Loucy (cell line): ENCODE measurements at regions not wholly inside any gene's neighbourhood (a gene's known extent, or its start where the extent isn't known, plus 50 kb on each side); places are given as distances from the start of the nearest gene placed in this dataset.

Experiments
- H2AFZ ChIP-seq: fragments of 200-600 bp; sonication (generic); 2 replicates; pipeline ENCODE4 v1.6.0; 2016; ENCODE audit warnings: antibody characterized with exemption, mild to moderate bottlenecking, low read length, moderate library complexity
- H3F3A ChIP-seq: fragments of 200-600 bp; 2 replicates; pipeline ENCODE4 v1.6.0; 2016; ENCODE audit warnings: antibody characterized with exemption, low read depth, mild to moderate bottlenecking
- H3K27me3 ChIP-seq: fragments of 200-600 bp; sonication (generic); 2 replicates; pipeline ENCODE4 v1.6.1; 2014; ENCODE audit warnings: low read length, mild to moderate bottlenecking; ENCODE audit not compliant: insufficient read depth, poor library complexity, severe bottlenecking
- H3K36me3 ChIP-seq: fragments of 200-600 bp; sonication (generic); 2 replicates; pipeline ENCODE4 v1.6.1; 2016; ENCODE audit warnings: low read length; ENCODE audit not compliant: insufficient read depth
- H3K4me1 ChIP-seq: fragments of 200-600 bp; sonication (generic); 2 replicates; pipeline ENCODE4 v1.5.1; 2014; ENCODE audit warnings: low read length, mild to moderate bottlenecking; ENCODE audit not compliant: insufficient read depth, poor library complexity, severe bottlenecking
- H3K4me2 ChIP-seq: fragments of 200-600 bp; sonication (generic); 2 replicates; pipeline ENCODE4 v1.6.0; 2014; ENCODE audit warnings: antibody characterized with exemption, low read length, low read depth, mild to moderate bottlenecking; ENCODE audit not compliant: poor library complexity, severe bottlenecking
- H3K4me3 ChIP-seq: fragments of 200-600 bp; sonication (generic); 2 replicates; pipeline ENCODE4 v1.5.1; 2014; ENCODE audit warnings: low read length, mild to moderate bottlenecking, mixed read lengths; ENCODE audit not compliant: poor library complexity, severe bottlenecking
- H3K79me2 ChIP-seq: fragments of 200-600 bp; sonication (generic); 2 replicates; pipeline ENCODE4 v1.6.1; 2014; ENCODE audit warnings: low read length; ENCODE audit not compliant: insufficient read depth
- H3K9ac ChIP-seq: fragments of 200-600 bp; sonication (generic); 2 replicates; pipeline ENCODE4 v1.6.0; 2014; ENCODE audit warnings: mild to moderate bottlenecking, low read depth, low read length, moderate library complexity; ENCODE audit not compliant: poor library complexity, severe bottlenecking
- H3K9me2 ChIP-seq: fragments of 200-600 bp; sonication (generic); replicated peaks from 2 replicates; pipeline ENCODE4 v1.6.1; 2016; ENCODE audit warnings: low read depth, low read length, mixed read lengths
- H3K9me3 ChIP-seq: fragments of 200-600 bp; sonication (generic); 2 replicates; pipeline ENCODE4 v1.6.1; 2014; ENCODE audit warnings: mild to moderate bottlenecking, antibody characterized with exemption, low read length, low read depth; ENCODE audit not compliant: insufficient read depth
- H4K20me1 ChIP-seq: fragments of 200-600 bp; sonication (generic); 2 replicates; pipeline ENCODE4 v1.6.0; 2014; ENCODE audit warnings: antibody characterized with exemption, low read length, mild to moderate bottlenecking; ENCODE audit not compliant: insufficient read depth, poor library complexity, severe bottlenecking
- CTCF ChIP-seq: fragments of 200-600 bp; sonication (generic); conservative IDR thresholded peaks from 2 replicates; pipeline ENCODE4 v1.5.1; 2014; ENCODE audit warnings: mild to moderate bottlenecking, antibody characterized with exemption, low read length
- EZH2phosphoT487 ChIP-seq: fragments of 200-600 bp; IDR thresholded peaks from 2 replicates; pipeline ENCODE4 v1.6.1; 2018; ENCODE audit warnings: antibody characterized with exemption, mild to moderate bottlenecking, moderate library complexity, borderline replicate concordance

GRCh38 chr3:25019506-25019905, 408.6 kb upstream of the RARB start:
- TF ChIP-seq CTCF (no peak), EZH2phosphoT487 (no peak)
- Histone ChIP-seq H2AFZ (no peak overlapping the region), H3K4me1 (no peaks in the 10 kb centered on the region), H3K9ac (no peak overlapping the region), H3K79me2 (no peaks in the 10 kb centered on the region), H3K27me3 (no peaks in the 10 kb centered on the region), H3K36me3 (no peaks in the 10 kb centered on the region), H3K4me3 (no peak overlapping the region), H3K9me2 (no peaks in the 10 kb centered on the region), H3F3A (no peaks in the 10 kb centered on the region), H3K9me3 (no peaks in the 10 kb centered on the region), H3K4me2 (no peak overlapping the region), H4K20me1 (no peaks in the 10 kb centered on the region)

GRCh38 chr3:25021816-25022215, 406.2 kb upstream of the RARB start:
- no peaks in the 10 kb centered on the region for H3K36me3 ChIP-seq
- H3K9me3 ChIP-seq: no peaks in the 10 kb centered on the region
- no peaks in the 10 kb centered on the region for H3K4me1 ChIP-seq
- no peak overlapping the region for H3K4me3 ChIP-seq
- TF ChIP-seq CTCF: peak; percentile 62
- no peak for TF ChIP-seq EZH2phosphoT487
- H3K27me3 ChIP-seq: no peaks in the 10 kb centered on the region
- H2AFZ ChIP-seq: no peak overlapping the region
- H4K20me1 ChIP-seq: no peaks in the 10 kb centered on the region
- H3K4me2 ChIP-seq: no peak overlapping the region
- H3K9ac ChIP-seq: no peak overlapping the region
- no peaks in the 10 kb centered on the region for H3F3A ChIP-seq
- no peaks in the 10 kb centered on the region for H3K79me2 ChIP-seq
- H3K9me2 ChIP-seq: no peaks in the 10 kb centered on the region

- Histone ChIP-seq H3K9me2 (no peaks in the 10 kb centered on the region), H3K27me3 (no peaks in the 10 kb centered on the region), H3K4me1 (no peaks in the 10 kb centered on the region), H3K79me2 (no peaks in the 10 kb centered on the region), H3F3A (no peaks in the 10 kb centered on the region), H3K4me3 (no peak overlapping the region), H3K4me2 (no peak overlapping the region), H3K9me3 (no peaks in the 10 kb centered on the region), H3K9ac (no peak overlapping the region), H3K36me3 (no peaks in the 10 kb centered on the region), H2AFZ (no peak overlapping the region), H4K20me1 (no peaks in the 10 kb centered on the region)
- no peak for TF ChIP-seq EZH2phosphoT487
- no peak for TF ChIP-seq CTCF
Measured at GRCh38 chr3:25023876-25024275, 404.2 kb upstream of the RARB start.
